Fibroblast of villous mesenchyme (primary cell): ENCODE measurements at regions not wholly inside any gene's neighbourhood (a gene's known extent, or its start where the extent isn't known, plus 50 kb on each side); places are given as distances from the start of the nearest gene placed in this dataset.

Source experiments
- DNase-seq: peaks from one replicate; pipeline ENCODE4 v3.0.0-alpha.2; 2010; ENCODE audit warnings: low read depth
- H3K4me3 ChIP-seq: 2 replicates; pipeline ENCODE4 v1.5.1; 2011; ENCODE audit warnings: low read depth, mild to moderate bottlenecking, low read length
- CTCF ChIP-seq: IDR thresholded peaks from 2 replicates; pipeline ENCODE4 v1.5.1; 2012; ENCODE audit warnings: low read depth, mild to moderate bottlenecking, low read length; ENCODE audit not compliant: insufficient read depth

DNA sequence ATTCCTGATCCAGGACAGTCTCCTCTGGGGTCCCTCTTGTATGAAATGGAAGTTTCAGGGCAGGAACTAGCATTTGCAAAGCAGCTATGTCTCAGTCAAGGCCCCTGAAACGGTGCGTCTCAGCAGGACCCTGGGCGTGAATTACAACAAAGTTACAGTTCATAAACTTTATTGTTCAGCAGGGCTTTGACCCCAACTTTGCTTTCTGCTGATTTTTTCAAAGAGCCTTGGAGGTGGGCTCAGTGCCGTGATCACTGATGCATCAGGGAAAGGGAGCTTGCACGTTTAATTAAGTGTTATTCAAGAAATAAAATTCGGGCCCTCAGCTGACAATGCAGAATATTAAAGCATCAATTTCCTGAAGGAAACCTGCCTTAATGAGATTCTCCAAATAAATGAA is 260.1 kb upstream of the C16orf82 start:
- no peak for TF ChIP-seq CTCF
- no peak overlapping the region for H3K4me3 ChIP-seq
- DNase-seq = no peak

GRCh38 chr16:26809461-26809860 is 257.3 kb upstream of the C16orf82 start:
- no peak overlapping the region for H3K4me3 ChIP-seq
- no peak for TF ChIP-seq CTCF
- no peak for DNase-seq

- DNase-seq = no peak
- TF ChIP-seq CTCF = no peak
- no peak overlapping the region for H3K4me3 ChIP-seq
Observed at GRCh38 chr16:26816266-26816665, 250.5 kb upstream of the C16orf82 start.

GRCh38 chr16:26816885-26817571 is 249.7 kb upstream of the C16orf82 start:
- no peak for TF ChIP-seq CTCF
- H3K4me3 ChIP-seq = no peak overlapping the region
- DNase-seq = peak; percentile 3

DNA sequence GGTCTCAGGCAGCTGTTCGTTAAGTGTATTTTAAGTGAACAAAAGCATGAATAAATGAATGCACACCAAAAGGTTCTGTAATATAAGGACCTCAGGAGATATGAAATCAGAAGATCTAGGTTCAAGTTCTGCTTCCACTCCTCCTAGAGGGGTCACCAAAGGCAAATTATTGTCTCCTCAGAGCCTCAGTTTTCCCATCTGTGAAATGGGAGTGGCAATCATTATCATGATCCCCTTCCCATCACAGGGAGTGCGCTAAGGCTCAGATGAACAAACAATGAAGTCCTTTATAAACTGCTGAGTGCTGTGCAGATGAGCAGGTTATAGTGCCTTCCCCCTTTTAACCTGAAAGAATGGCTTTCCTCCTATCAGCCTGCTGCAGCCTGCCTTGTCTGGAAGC is 248.3 kb upstream of the C16orf82 start:
- DNase-seq = no peak
- no peak for TF ChIP-seq CTCF
- H3K4me3 ChIP-seq = no peak overlapping the region

- H3K4me3 ChIP-seq = no peak overlapping the region
- no peak for DNase-seq
- no peak for TF ChIP-seq CTCF
Observed at GRCh38 chr16:26824469-26824868, 242.3 kb upstream of the C16orf82 start.

GRCh38 chr16:26826500-26826899 is 240.2 kb upstream of the C16orf82 start:
- H3K4me3 ChIP-seq = no peak overlapping the region
- no peak for DNase-seq
- no peak for TF ChIP-seq CTCF
